ENCODE measurements at regions not wholly inside any gene's neighbourhood (a gene's known extent, or its start where the extent isn't known, plus 50 kb on each side); places are given as distances from the start of the nearest gene placed in this dataset.

DNA sequence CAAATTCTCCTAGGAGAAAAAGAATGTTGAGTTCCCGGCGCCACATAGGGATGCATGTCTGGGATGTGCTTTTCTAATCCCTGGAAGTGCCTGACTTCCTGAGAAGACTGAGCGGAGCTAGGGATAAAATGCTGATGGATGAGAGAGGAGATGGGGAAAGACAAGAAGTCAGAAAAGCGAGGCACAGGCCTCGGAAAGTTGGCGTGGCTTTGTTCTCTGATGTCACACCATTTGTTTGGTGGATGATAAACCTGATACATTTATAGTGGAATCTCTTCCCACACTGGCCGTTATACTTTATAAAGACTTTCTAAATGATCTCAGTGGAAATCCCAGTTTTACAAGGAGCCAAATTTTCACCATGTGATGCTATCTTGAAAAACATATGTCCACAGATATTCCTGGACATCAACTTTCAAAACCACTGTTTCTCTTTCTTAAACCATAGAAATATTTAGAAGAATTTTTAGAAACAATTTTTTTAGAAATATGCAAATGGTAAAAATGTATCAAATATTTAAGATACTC lies 188.8 kb upstream of the SVIL start:
- 42% methylated on average over 7 of the region's 7 CpGs for WGBS (ENCODE audit: insufficient coverage, insufficient replicate concordance, low lambda C conversion rate, missing lambda C conversion rate)
- no TSS peak for BruUV-seq (replicated peaks)
- FAIRE-seq (no peak), ATAC-seq (no peak), DNase-seq (ENCODE audit: low read depth, low spot score) (no peak)
- Histone ChIP-seq H3K27me3 (replicated peaks in 1 of 2; ENCODE audit: control insufficient read depth in 2 of 2, insufficient read depth in 2 of 2, low read length in 1 of 2) (no peaks in the 10 kb centered on the region; a peak in 2 of 4 replicates), H2AFZ (ENCODE audit: control insufficient read depth, low read depth, low read length) (no peak overlapping the region), H3K4me3 (no peak overlapping the region), H4K20me1 (ENCODE audit: control insufficient read depth, insufficient read depth) (no peaks in the 10 kb centered on the region), H3K27ac (ENCODE audit: control insufficient read depth, insufficient read depth) (no peak overlapping the region), H3K36me3 (ENCODE audit: control insufficient read depth in 2 of 2, insufficient read depth in 2 of 2, low read length in 1 of 2) (no peaks in the 10 kb centered on the region), H3K9ac (ENCODE audit: control insufficient read depth, insufficient read depth, low read length) (no peak overlapping the region), H3K4me1 (ENCODE audit: control insufficient read depth, insufficient read depth, low read length) (no peaks in the 10 kb centered on the region), H3K4me2 (ENCODE audit: control insufficient read depth, insufficient read depth) (no peak overlapping the region), H3K9me3 (replicated peaks; ENCODE audit: control insufficient read depth, insufficient read depth, low read length) (no peaks in the 10 kb centered on the region), H3K79me2 (ENCODE audit: control insufficient read depth, insufficient read depth, low read length) (no peaks in the 10 kb centered on the region)
- no peak for TF ChIP-seq CREM (IDR thresholded peaks at IDR 0.05; ENCODE audit: low read depth)
- TF ChIP-seq WRNIP1 (IDR thresholded peaks at IDR 0.05; ENCODE audit: borderline replicate concordance, low read depth, low read length) = no peak
- TF ChIP-seq SMAD5 (IDR thresholded peaks at IDR 0.05; ENCODE audit: low read depth) = no peak
- TF ChIP-seq RB1 (IDR thresholded peaks at IDR 0.05; ENCODE audit: borderline replicate concordance) = no peak
- intact Hi-C loops (cut with micrococcal nuclease; ENCODE audit: unreplicated experiment) (loop anchor here (10.0 kb wide), 1 partner anchor 61 kb away; no protein-coding TSS in a partner anchor), in situ Hi-C loops (cut with MboI) (no loop called here)
- RAD21 ChIA-PET (ENCODE audit: unreplicated experiment) = no interaction called here
- CTCF ChIA-PET = no interaction called here
- SMC1A ChIA-PET (ENCODE audit: uncharacterized antibody, unreplicated experiment) = interaction anchor here (0.9 kb wide), 1 partner anchor 12 kb away, joined by 3 read pairs; no protein-coding TSS in a partner anchor
- POLR2A ChIA-PET = no interaction called here

DNA sequence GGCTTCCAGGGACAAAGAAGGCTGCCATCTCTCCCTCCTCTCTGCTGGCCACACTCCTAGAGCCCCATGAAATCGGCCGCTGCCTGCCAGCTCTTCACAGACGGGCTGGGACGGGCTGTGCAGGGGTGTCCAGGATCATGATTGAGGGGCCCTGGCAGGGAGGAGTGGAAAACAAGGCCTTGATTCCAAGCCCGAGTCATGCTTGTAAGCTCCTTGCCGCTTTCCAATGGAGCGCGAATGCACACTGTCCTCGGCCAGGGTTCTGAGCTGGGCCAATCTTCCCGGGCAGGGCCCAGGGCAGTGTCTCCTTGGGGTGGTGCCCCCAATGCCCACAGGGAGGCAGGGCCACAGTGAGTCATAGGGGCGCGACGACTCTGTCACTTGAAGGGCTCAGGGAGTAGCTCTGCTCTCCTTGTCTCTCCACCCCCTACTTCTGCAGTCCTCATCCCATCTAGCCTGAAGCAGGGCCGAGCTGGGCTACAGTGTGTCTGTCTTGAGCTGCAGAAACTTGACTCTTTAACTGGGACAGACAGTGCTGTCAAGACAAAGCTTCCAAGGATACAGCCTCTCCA lies 186.2 kb upstream of the SVIL start:
- H3K36me3 ChIP-seq (ENCODE audit: control insufficient read depth in 2 of 2, insufficient read depth in 2 of 2, low read length in 1 of 2) = no peaks in the 10 kb centered on the region
- no peak for FAIRE-seq
- WGBS (ENCODE audit: insufficient coverage, insufficient replicate concordance, low lambda C conversion rate, missing lambda C conversion rate) = 40% methylated on average over 14 of the region's 14 CpGs
- ChIA-PET POLR2A (no interaction called here), RAD21 (ENCODE audit: unreplicated experiment) (no interaction called here), CTCF (interaction anchor here (0.6 kb wide), 1 partner anchor 16 kb away, joined by 4 read pairs; no protein-coding TSS in a partner anchor), SMC1A (ENCODE audit: uncharacterized antibody, unreplicated experiment) (no interaction called here)
- no peak overlapping the region for H3K9ac ChIP-seq (ENCODE audit: control insufficient read depth, insufficient read depth, low read length)
- H3K9me3 ChIP-seq (replicated peaks; ENCODE audit: control insufficient read depth, insufficient read depth, low read length) = no peaks in the 10 kb centered on the region
- H3K79me2 ChIP-seq (ENCODE audit: control insufficient read depth, insufficient read depth, low read length) = no peaks in the 10 kb centered on the region
- no peak overlapping the region for H3K27ac ChIP-seq (ENCODE audit: control insufficient read depth, insufficient read depth)
- in situ Hi-C loops (cut with MboI) (no loop called here), intact Hi-C loops (cut with micrococcal nuclease; ENCODE audit: unreplicated experiment) (loop anchor here (10.0 kb wide), 1 partner anchor 64 kb away; no protein-coding TSS in a partner anchor)
- H2AFZ ChIP-seq (ENCODE audit: control insufficient read depth, low read depth, low read length) = no peak overlapping the region
- TF ChIP-seq GATAD2B (conservative IDR thresholded peaks at IDR 0.05; ENCODE audit: low read depth) (no peak), HDAC2 (IDR thresholded peaks at IDR 0.05) (no peak), MTA3 (IDR thresholded peaks at IDR 0.05; ENCODE audit: borderline replicate concordance, low read length) (no peak), SUZ12 (IDR thresholded peaks at IDR 0.05; ENCODE audit: unreplicated experiment) (no peak), SMC3 (IDR thresholded peaks at IDR 0.05; ENCODE audit: borderline replicate concordance, low read length) (no peak), RELB (IDR thresholded peaks at IDR 0.05; ENCODE audit: low read depth) (no peak), ASH2L (IDR thresholded peaks at IDR 0.05; ENCODE audit: borderline replicate concordance, low read depth) (no peak)
- no TSS peak for BruUV-seq (replicated peaks)
- no peaks in the 10 kb centered on the region; a peak in 2 of 4 replicates for H3K27me3 ChIP-seq (replicated peaks in 1 of 2; ENCODE audit: control insufficient read depth in 2 of 2, insufficient read depth in 2 of 2, low read length in 1 of 2)
- DNase-seq (ENCODE audit: low read depth, low spot score) = no peak
- no peaks in the 10 kb centered on the region for H4K20me1 ChIP-seq (ENCODE audit: control insufficient read depth, insufficient read depth)
- H3K4me1 ChIP-seq (ENCODE audit: control insufficient read depth, insufficient read depth, low read length) = no peaks in the 10 kb centered on the region
- no peak overlapping the region for H3K4me3 ChIP-seq
- ATAC-seq = no peak
- no peak overlapping the region for H3K4me2 ChIP-seq (ENCODE audit: control insufficient read depth, insufficient read depth)
